HEK293T (cell line): ENCODE measurements at regions not wholly inside any gene's neighbourhood (a gene's known extent, or its start where the extent isn't known, plus 50 kb on each side); places are given as distances from the start of the nearest gene placed in this dataset.

Experiments used
- BHLHE40 ChIP-seq: fragments of 450-650 bp; IDR thresholded peaks from 2 replicates; pipeline ENCODE4 v1.6.1; 2016; ENCODE audit warnings: mild to moderate bottlenecking, moderate library complexity, borderline replicate concordance
- ELF4 ChIP-seq: fragments of 450-650 bp; IDR thresholded peaks from 2 replicates; pipeline ENCODE4 v1.6.1; 2017; ENCODE audit warnings: antibody characterized with exemption
- FOXA1 ChIP-seq: fragments of 450-650 bp; IDR thresholded peaks from 2 replicates; pipeline ENCODE4 v1.6.1; 2016; ENCODE audit warnings: mild to moderate bottlenecking
- FOXK2 ChIP-seq: fragments of 450-650 bp; IDR thresholded peaks from 2 replicates; pipeline ENCODE4 v1.6.1; 2016; ENCODE audit warnings: mild to moderate bottlenecking
- FOXM1 ChIP-seq: fragments of 450-650 bp; IDR thresholded peaks from 2 replicates; pipeline ENCODE4 v1.6.1; 2017; ENCODE audit warnings: mild to moderate bottlenecking, borderline replicate concordance
- PKNOX1 ChIP-seq: fragments of 450-650 bp; IDR thresholded peaks from 2 replicates; pipeline ENCODE4 v1.6.1; 2016
- SP1 ChIP-seq: fragments of 450-650 bp; IDR thresholded peaks from 2 replicates; pipeline ENCODE4 v1.6.1; 2017
- SUZ12 ChIP-seq: fragments of 450-650 bp; IDR thresholded peaks from 2 replicates; pipeline ENCODE4 v1.6.1; 2016; ENCODE audit warnings: mild to moderate bottlenecking

GRCh38 chr4:136471051-136471450, 1061.2 kb downstream of the PCDH18 start:
- TF ChIP-seq SP1 (no peak), FOXK2 (no peak), BHLHE40 (no peak), PKNOX1 (no peak), SUZ12 (no peak), ELF4 (no peak), FOXM1 (no peak), FOXA1 (no peak)
